IMR-90 (cell line): ENCODE measurements at regions not wholly inside any gene's neighbourhood (a gene's known extent, or its start where the extent isn't known, plus 50 kb on each side); places are given as distances from the start of the nearest gene placed in this dataset.
"Not testable (repeated sequence)": the region's sequence is repeated elsewhere in the genome, so short reads cannot be mapped to it uniquely, and the experiment has no call there.

ENCODE experiments used
- ATAC-seq: fragments of 200-7000 bp; cut with Tn5 transposase; 2 replicates; pipeline ENCODE4 v1.9.1; 2020; ENCODE audit warnings: low read depth, mild to moderate bottlenecking, moderate library complexity
- BruUV-seq: library from RNA; stranded (reverse); fragments of 400-500 nt; replicated peaks from 2 replicates; lab custom pipeline; 2021; lab: Mats Ljungman, UMichigan
- CTCF ChIA-PET: fragments of 300-600 bp; formaldehyde crosslinking; extraction: SDS; loops from one replicate; lab custom pipeline; 2021; ENCODE audit warnings: antibody characterized with exemption; lab: Yijun Ruan, JAX
- POLR2A ChIA-PET: fragments of 300-600 bp; sonication (Branson Sonifier 250); formaldehyde crosslinking; loops from one replicate; lab custom pipeline; 2022; ENCODE audit warnings: antibody characterized with exemption; ENCODE audit not compliant: unreplicated experiment; lab: Charles Lee
- DNase-seq: peaks from one replicate; pipeline ENCODE4 v3.0.0; 2013
- H2AFZ ChIP-seq: replicated peaks from 2 replicates; pipeline ENCODE3; 2013; ENCODE audit warnings: low read length, mild to moderate bottlenecking; ENCODE audit not compliant: poor library complexity
- H2AK5ac ChIP-seq: 2 replicates; pipeline ENCODE4 v1.6.1; 2013; ENCODE audit warnings: low read depth, low read length, inconsistent platforms
- H2AK9ac ChIP-seq: replicated peaks from 2 replicates; pipeline ENCODE3; 2013; ENCODE audit warnings: mild to moderate bottlenecking, low read depth, low read length, moderate library complexity; ENCODE audit not compliant: poor library complexity
- H2BK120ac ChIP-seq: 2 replicates; pipeline ENCODE4 v1.6.1; 2013; ENCODE audit warnings: low read depth, low read length, inconsistent platforms
- H2BK15ac ChIP-seq: 3 replicates; pipeline ENCODE4 v1.6.1; 2013; ENCODE audit warnings: low read depth, low read length, inconsistent platforms
- H2BK20ac ChIP-seq: 2 replicates; pipeline ENCODE4 v1.6.1; 2013; ENCODE audit warnings: low read depth, mild to moderate bottlenecking, inconsistent platforms, low read length, moderate library complexity
- H2BK5ac ChIP-seq: 2 replicates; pipeline ENCODE4 v1.6.1; 2013; ENCODE audit warnings: mild to moderate bottlenecking, low read depth, low read length, inconsistent platforms; ENCODE audit not compliant: poor library complexity, severe bottlenecking
- H3K14ac ChIP-seq: replicated peaks from 2 replicates; pipeline ENCODE4 v1.6.1; 2013; ENCODE audit warnings: low read depth, low read length, inconsistent platforms
- H3K18ac ChIP-seq: 2 replicates; pipeline ENCODE4 v1.6.1; 2013; ENCODE audit warnings: low read depth, low read length, control low read depth
- H3K23ac ChIP-seq: 2 replicates; pipeline ENCODE4 v1.6.1; 2013; ENCODE audit warnings: low read depth, low read length, inconsistent platforms
- H3K27ac ChIP-seq: 2 replicates; pipeline ENCODE4 v1.5.1; 2013; ENCODE audit warnings: mild to moderate bottlenecking, control low read depth, low read length; ENCODE audit not compliant: insufficient read depth
- H3K27me3 ChIP-seq: 2 replicates; pipeline ENCODE4 v1.6.1; 2013; ENCODE audit warnings: low read length; ENCODE audit not compliant: control insufficient read depth, insufficient read depth
- H3K36me3 ChIP-seq: 2 replicates; pipeline ENCODE4 v1.6.1; 2013; ENCODE audit warnings: low read length, mixed read lengths; ENCODE audit not compliant: control insufficient read depth, insufficient read depth
- H3K4ac ChIP-seq: 2 replicates; pipeline ENCODE4 v1.6.1; 2013; ENCODE audit warnings: low read depth, low read length, inconsistent platforms
- H3K4me1 ChIP-seq: 2 replicates; pipeline ENCODE4 v1.6.1; 2013; ENCODE audit warnings: low read length, mixed read lengths; ENCODE audit not compliant: control insufficient read depth, insufficient read depth
- H3K4me2 ChIP-seq: 2 replicates; pipeline ENCODE4 v1.6.1; 2013; ENCODE audit warnings: low read depth, mild to moderate bottlenecking, control low read depth, low read length, moderate library complexity
- H3K4me3 ChIP-seq: 2 replicates; pipeline ENCODE4 v1.5.1; 2013; ENCODE audit warnings: low read depth, mild to moderate bottlenecking, control low read depth, low read length, moderate library complexity; ENCODE audit not compliant: insufficient read depth
- H3K56ac ChIP-seq: 2 replicates; pipeline ENCODE4 v1.6.1; 2013; ENCODE audit warnings: low read length, inconsistent platforms; ENCODE audit not compliant: insufficient read depth; ENCODE audit errors: extremely low read depth
- H3K79me1 ChIP-seq, 2 experiments: 2 replicates each; pipeline ENCODE4 v1.6.1; 2013; ENCODE audit warnings: low read length in 2 of 2, inconsistent platforms in 1 of 2, low read depth in 1 of 2
- H3K9ac ChIP-seq: 2 replicates; pipeline ENCODE4 v1.6.1; 2013; ENCODE audit warnings: low read depth, low read length, control low read depth
- H3K9me1 ChIP-seq: 2 replicates; pipeline ENCODE4 v1.6.1; 2013; ENCODE audit warnings: low read length, inconsistent platforms; ENCODE audit not compliant: insufficient read depth
- H3K9me3 ChIP-seq: 2 replicates; pipeline ENCODE4 v1.6.1; 2013; ENCODE audit warnings: low read length; ENCODE audit not compliant: control insufficient read depth, insufficient read depth
- H4K20me1 ChIP-seq: 2 replicates; pipeline ENCODE4 v1.6.1; 2013; ENCODE audit warnings: low read length, inconsistent platforms; ENCODE audit not compliant: insufficient read depth
- H4K5ac ChIP-seq: 2 replicates; pipeline ENCODE4 v1.6.1; 2013; ENCODE audit warnings: mild to moderate bottlenecking, low read depth, low read length, control low read depth
- H4K8ac ChIP-seq, 2 experiments: 2 replicates each; pipeline ENCODE4 v1.6.1; 2013; ENCODE audit warnings: low read depth in 2 of 2, low read length in 2 of 2, control low read depth in 1 of 2, inconsistent platforms in 1 of 2
- H4K91ac ChIP-seq: 2 replicates; pipeline ENCODE4 v1.6.1; 2013; ENCODE audit warnings: low read depth, low read length, inconsistent platforms; ENCODE audit not compliant: insufficient read depth
- WGBS, 2 experiments: methylation state at CpG; one replicate each; pipeline versions ENCODE4 v1.1.5 to v1.1.7; 2013; ENCODE audit warnings: missing lambda C conversion rate in 2 of 2; ENCODE audit not compliant: insufficient read length in 1 of 2; ENCODE audit errors: extremely low coverage in 2 of 2; 5-methylcytosine and 5-hydroxymethylcytosine counted together
- dilution Hi-C: fragments of 300-500 bp; cut with HindIII; formaldehyde crosslinking; loops from one replicate; pipeline ENCODE4 v1.14.3; 2018; ENCODE audit warnings: low sequenced_read_pairs; ENCODE audit not compliant: unreplicated experiment
- in situ Hi-C: fragments of 300-500 bp; cut with MboI; formaldehyde crosslinking; loops from 3 replicates; pipeline ENCODE4 v1.14.3; 2019; ENCODE audit warnings: low sequenced_read_pairs, inconsistent platforms, mixed read lengths
- intact Hi-C: fragments of 100-400 bp; cut with micrococcal nuclease; formaldehyde crosslinking; loops from 2 replicates; pipeline ENCODE4 v1.10.0; 2022

DNA sequence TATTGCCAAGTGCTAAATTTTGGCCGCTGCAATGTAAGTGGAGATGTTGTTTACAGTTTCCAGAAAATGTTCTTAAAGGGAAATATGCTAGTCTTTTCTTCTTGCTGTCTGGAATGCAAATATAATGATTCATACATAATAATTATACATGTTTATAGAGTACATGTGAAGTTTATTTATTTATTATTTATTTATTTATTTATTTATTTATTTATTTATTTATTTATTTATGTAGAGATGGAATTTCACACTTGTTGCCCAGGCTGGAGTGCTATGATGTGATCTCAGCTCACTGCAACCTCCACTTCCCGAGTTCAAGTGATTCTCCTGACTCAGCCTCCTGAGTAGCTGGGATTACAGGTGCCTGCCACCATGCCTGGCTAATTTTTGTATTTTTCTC, 57.5 kb upstream of the INPP4B start:
- H3K14ac ChIP-seq, H3K4me2 ChIP-seq, H4K20me1 ChIP-seq, DNase-seq, dilution Hi-C loops, H3K27me3 ChIP-seq, H3K36me3 ChIP-seq, H3K56ac ChIP-seq, intact Hi-C loops, H3K9me1 ChIP-seq, in situ Hi-C loops, POLR2A ChIA-PET, BruUV-seq, H3K79me1 ChIP-seq, H3K9me3 ChIP-seq, H3K4ac ChIP-seq, H4K8ac ChIP-seq, H2BK20ac ChIP-seq, H3K27ac ChIP-seq, H3K9ac ChIP-seq, H3K4me3 ChIP-seq, H4K5ac ChIP-seq, H2BK120ac ChIP-seq, H2BK15ac ChIP-seq, H2BK5ac ChIP-seq, H2AK5ac ChIP-seq, H2AFZ ChIP-seq, H2AK9ac ChIP-seq, H4K91ac ChIP-seq, H3K18ac ChIP-seq, H3K23ac ChIP-seq, H3K4me1 ChIP-seq, ATAC-seq: not testable (repeated sequence)
- CTCF ChIA-PET = interaction anchor here (0.5 kb wide), 1 partner anchor 1241 kb away, joined by 3 read pairs; no protein-coding TSS in a partner anchor
- WGBS, 2 experiments = no CpG with 5 or more reads among the region's 2 CpGs
